H9 (cell line): ENCODE measurements at regions not wholly inside any gene's neighbourhood (a gene's known extent, or its start where the extent isn't known, plus 50 kb on each side); places are given as distances from the start of the nearest gene placed in this dataset.
A peak's percentile ranks its signal among the peaks of the same experiment; 100 is the strongest.

Source experiments
- DNase-seq: peaks from one replicate; pipeline ENCODE4 v3.0.0-alpha.2; 2017
- H2AFZ ChIP-seq: one replicate; pipeline ENCODE4 v1.6.1; 2013; ENCODE audit warnings: mild to moderate bottlenecking, low read length, control low read depth, moderate library complexity
- H2AK5ac ChIP-seq: 2 replicates; pipeline ENCODE4 v1.6.1; 2013; ENCODE audit warnings: low read length, control low read depth, mixed read lengths; ENCODE audit not compliant: insufficient read length
- H2BK120ac ChIP-seq: one replicate; pipeline ENCODE4 v1.6.1; 2013; ENCODE audit warnings: low read depth, mild to moderate bottlenecking, low read length, control low read depth, inconsistent platforms; ENCODE audit not compliant: poor library complexity, severe bottlenecking
- H2BK12ac ChIP-seq: 2 replicates; pipeline ENCODE4 v1.6.1; 2013; ENCODE audit warnings: low read length, control low read depth, mixed read lengths, low read depth; ENCODE audit not compliant: insufficient read length
- H2BK15ac ChIP-seq: 2 replicates; pipeline ENCODE4 v1.6.1; 2013; ENCODE audit warnings: low read depth, low read length, control low read depth
- H2BK20ac ChIP-seq: one replicate; pipeline ENCODE4 v1.6.1; 2013; ENCODE audit warnings: low read depth, mild to moderate bottlenecking, low read length, control low read depth, inconsistent platforms; ENCODE audit not compliant: poor library complexity, severe bottlenecking
- H2BK5ac ChIP-seq: 2 replicates; pipeline ENCODE4 v1.6.1; 2013; ENCODE audit warnings: low read length, control low read depth, mixed read lengths; ENCODE audit not compliant: insufficient read length
- H3K14ac ChIP-seq: 2 replicates; pipeline ENCODE4 v1.6.1; 2013; ENCODE audit warnings: low read length, control low read depth; ENCODE audit not compliant: insufficient read depth
- H3K18ac ChIP-seq: 2 replicates; pipeline ENCODE4 v1.6.1; 2013; ENCODE audit warnings: low read depth, mild to moderate bottlenecking, mixed read lengths, low read length, control low read depth; ENCODE audit not compliant: insufficient read length
- H3K23ac ChIP-seq: 2 replicates; pipeline ENCODE4 v1.6.1; 2013; ENCODE audit warnings: low read length, control low read depth, mixed read lengths, low read depth; ENCODE audit not compliant: insufficient read length
- H3K23me2 ChIP-seq: 2 replicates; pipeline ENCODE4 v1.6.1; 2013; ENCODE audit warnings: low read depth, mild to moderate bottlenecking, mixed read lengths, low read length, control low read depth; ENCODE audit not compliant: insufficient read length, poor library complexity, severe bottlenecking
- H3K27ac ChIP-seq: 2 replicates; pipeline ENCODE4 v1.5.1; 2013; ENCODE audit warnings: low read length, control low read depth, mixed read lengths, low read depth; ENCODE audit not compliant: insufficient read length
- H3K27me3 ChIP-seq: 2 replicates; pipeline ENCODE4 v1.6.1; 2013; ENCODE audit warnings: low read length, control low read depth, inconsistent platforms; ENCODE audit not compliant: insufficient read depth
- H3K4ac ChIP-seq: 2 replicates; pipeline ENCODE4 v1.6.1; 2013; ENCODE audit warnings: low read depth, mild to moderate bottlenecking, control low read depth, inconsistent platforms, low read length, moderate library complexity
- H3K4me1 ChIP-seq: 2 replicates; pipeline ENCODE4 v1.6.1; 2013; ENCODE audit warnings: low read length, control low read depth, inconsistent platforms; ENCODE audit not compliant: insufficient read depth
- H3K4me2 ChIP-seq: 2 replicates; pipeline ENCODE4 v1.6.1; 2013; ENCODE audit warnings: low read length, control low read depth, mixed read lengths; ENCODE audit not compliant: insufficient read length, insufficient read depth
- H3K56ac ChIP-seq: 2 replicates; pipeline ENCODE4 v1.6.1; 2013; ENCODE audit warnings: low read depth, mild to moderate bottlenecking, mixed read lengths, low read length, control low read depth; ENCODE audit not compliant: insufficient read length
- H3K79me1 ChIP-seq: 2 replicates; pipeline ENCODE4 v1.6.1; 2013; ENCODE audit warnings: low read depth, mild to moderate bottlenecking, moderate library complexity, low read length, control low read depth, inconsistent platforms; ENCODE audit not compliant: insufficient read depth, poor library complexity, severe bottlenecking
- H3K79me2 ChIP-seq: 2 replicates; pipeline ENCODE4 v1.6.1; 2013; ENCODE audit warnings: low read length, control low read depth, inconsistent platforms; ENCODE audit not compliant: insufficient read depth
- H3K9ac ChIP-seq: 2 replicates; pipeline ENCODE4 v1.6.1; 2013; ENCODE audit warnings: low read length, control low read depth, mixed read lengths; ENCODE audit not compliant: insufficient read length; ENCODE audit errors: extremely low read depth
- H3K9me3 ChIP-seq: one replicate; pipeline ENCODE4 v1.6.1; 2013; ENCODE audit warnings: low read depth, low read length, inconsistent platforms; ENCODE audit not compliant: control insufficient read depth
- H3T11ph ChIP-seq: one replicate; pipeline ENCODE4 v1.6.1; 2013; ENCODE audit warnings: mild to moderate bottlenecking, low read length, control low read depth, inconsistent platforms
- H4K20me1 ChIP-seq: one replicate; pipeline ENCODE4 v1.6.1; 2013; ENCODE audit not compliant: control insufficient read depth, insufficient read length, insufficient read depth
- H4K5ac ChIP-seq: 2 replicates; pipeline ENCODE4 v1.6.1; 2013; ENCODE audit warnings: low read depth, mild to moderate bottlenecking, mixed read lengths, low read length, control low read depth; ENCODE audit not compliant: insufficient read length
- H4K8ac ChIP-seq: replicated peaks from 2 replicates; pipeline ENCODE4 v1.6.1; 2013; ENCODE audit warnings: low read length, control low read depth, mixed read lengths, low read depth; ENCODE audit not compliant: insufficient read length
- H4K91ac ChIP-seq: 2 replicates; pipeline ENCODE4 v1.6.1; 2013; ENCODE audit warnings: low read depth, mild to moderate bottlenecking, moderate library complexity, mixed read lengths, low read length, control low read depth; ENCODE audit not compliant: insufficient read length
- H3K27ac Mint-ChIP-seq, 3 experiments: 2 replicates in 2 of 3; 3 replicates in 1 of 3; pipeline ENCODE4 v1.8.0; 2020 to 2021; ENCODE audit warnings: mixed read lengths in 3 of 3, mild to moderate bottlenecking in 1 of 3, moderate library complexity in 1 of 3
- H3K27me3 Mint-ChIP-seq: 2 replicates; pipeline ENCODE4 v1.8.0; 2021; ENCODE audit warnings: low read depth, mild to moderate bottlenecking, moderate library complexity, mixed read lengths
- H3K36me3 Mint-ChIP-seq, 3 experiments: 2 replicates in 2 of 3; 3 replicates in 1 of 3; pipeline ENCODE4 v1.8.0; 2020 to 2021; ENCODE audit warnings: low read depth in 3 of 3, mixed read lengths in 3 of 3; ENCODE audit not compliant: insufficient read depth in 1 of 3
- H3K4me1 Mint-ChIP-seq, 2 experiments: 2 replicates each; pipeline ENCODE4 v1.8.0; 2020; ENCODE audit warnings: mixed read lengths in 2 of 2
- H3K4me3 Mint-ChIP-seq, 2 experiments: 2 replicates in 1 of 2; 3 replicates in 1 of 2; pipeline ENCODE4 v1.8.0; 2020 to 2021; ENCODE audit warnings: mild to moderate bottlenecking in 2 of 2, mixed read lengths in 2 of 2, moderate library complexity in 1 of 2
- H3K9me3 Mint-ChIP-seq, 2 experiments: 2 replicates in 1 of 2; 3 replicates in 1 of 2; pipeline ENCODE4 v1.8.0; 2020; ENCODE audit warnings: mild to moderate bottlenecking in 2 of 2, mixed read lengths in 2 of 2, moderate library complexity in 1 of 2
- WGBS: extraction: QIAGEN DNeasy Blood & Tissue Kit; methylation state at CpG from one replicate; pipeline ENCODE4 v1.1.7; 2013; ENCODE audit warnings: missing lambda C conversion rate, low lambda C conversion rate, mixed read lengths; ENCODE audit not compliant: insufficient read length; ENCODE audit errors: extremely low coverage; 5-methylcytosine and 5-hydroxymethylcytosine counted together
- TF ChIP-seq, protein P1 (sequence below): fragments of 200-600 bp; sonication (generic); conservative IDR thresholded peaks from 3 replicates; pipeline ENCODE4 v1.8.0; 2021; ENCODE audit warnings: antibody characterized with exemption, mild to moderate bottlenecking

DNA sequence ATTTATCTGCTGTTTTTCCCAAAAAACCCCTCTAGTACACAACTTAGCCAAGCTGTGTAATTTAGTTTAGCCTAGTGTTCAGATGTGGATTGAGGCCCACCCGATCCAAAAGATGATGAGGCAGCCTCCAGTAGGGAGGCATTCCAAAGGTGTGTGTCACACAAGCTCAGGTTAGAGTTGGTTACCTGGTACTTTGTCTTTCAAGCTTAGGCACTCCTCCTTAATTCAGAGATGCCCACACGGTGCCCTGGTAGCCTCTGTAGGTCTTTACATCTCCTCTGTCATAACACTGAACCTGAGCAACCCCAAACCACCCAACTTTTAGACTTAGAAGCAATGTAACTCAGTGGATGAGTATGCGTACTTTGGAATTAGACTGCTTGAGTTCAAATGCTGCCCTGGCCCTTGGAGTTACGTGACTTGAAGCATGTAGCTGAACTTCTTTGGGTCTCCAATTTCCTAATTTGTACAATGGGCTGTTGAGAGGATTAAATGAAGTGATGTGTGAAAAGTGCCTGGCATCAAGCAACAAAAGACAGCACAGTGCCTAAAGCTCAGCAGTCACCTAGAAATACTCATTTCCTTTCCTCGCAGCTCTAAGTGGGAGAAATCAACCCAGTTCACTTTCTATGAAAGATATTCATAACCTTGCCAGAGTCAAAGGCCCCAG is 284.6 kb upstream of the RARB start:
- H3K27ac Mint-ChIP-seq = peak overlapping the region in 1 of 3 experiments; percentile 71; a peak in 1 of 7 replicates
- H3K27me3 Mint-ChIP-seq = no peaks in the 10 kb centered on the region
- Histone ChIP-seq H2BK120ac (no peak overlapping the region), H4K20me1 (no peaks in the 10 kb centered on the region), H3K9ac (no peak overlapping the region), H4K5ac (no peak overlapping the region), H3K14ac (no peak overlapping the region), H2BK5ac (no peak overlapping the region), H2BK15ac (no peak overlapping the region), H3K23ac (no peak overlapping the region), H2BK20ac (no peak overlapping the region), H3K56ac (no peak overlapping the region), H3K4me1 (no peaks in the 10 kb centered on the region; the same call in 1 of the 2 replicates), H3K18ac (no peak overlapping the region), H3K79me2 (no peaks in the 10 kb centered on the region), H3K4ac (no peak overlapping the region), H3T11ph (no peak overlapping the region), H3K27ac (no peak overlapping the region), H3K9me3 (no peaks in the 10 kb centered on the region), H2BK12ac (no peak overlapping the region), H4K8ac (no peak overlapping the region), H3K79me1 (no peaks in the 10 kb centered on the region), H3K23me2 (no peaks in the 10 kb centered on the region), H2AK5ac (no peak overlapping the region), H3K4me2 (no peak overlapping the region), H2AFZ (no peak overlapping the region), H3K27me3 (no peaks in the 10 kb centered on the region), H4K91ac (no peak overlapping the region)
- TF ChIP-seq, protein P1, sequence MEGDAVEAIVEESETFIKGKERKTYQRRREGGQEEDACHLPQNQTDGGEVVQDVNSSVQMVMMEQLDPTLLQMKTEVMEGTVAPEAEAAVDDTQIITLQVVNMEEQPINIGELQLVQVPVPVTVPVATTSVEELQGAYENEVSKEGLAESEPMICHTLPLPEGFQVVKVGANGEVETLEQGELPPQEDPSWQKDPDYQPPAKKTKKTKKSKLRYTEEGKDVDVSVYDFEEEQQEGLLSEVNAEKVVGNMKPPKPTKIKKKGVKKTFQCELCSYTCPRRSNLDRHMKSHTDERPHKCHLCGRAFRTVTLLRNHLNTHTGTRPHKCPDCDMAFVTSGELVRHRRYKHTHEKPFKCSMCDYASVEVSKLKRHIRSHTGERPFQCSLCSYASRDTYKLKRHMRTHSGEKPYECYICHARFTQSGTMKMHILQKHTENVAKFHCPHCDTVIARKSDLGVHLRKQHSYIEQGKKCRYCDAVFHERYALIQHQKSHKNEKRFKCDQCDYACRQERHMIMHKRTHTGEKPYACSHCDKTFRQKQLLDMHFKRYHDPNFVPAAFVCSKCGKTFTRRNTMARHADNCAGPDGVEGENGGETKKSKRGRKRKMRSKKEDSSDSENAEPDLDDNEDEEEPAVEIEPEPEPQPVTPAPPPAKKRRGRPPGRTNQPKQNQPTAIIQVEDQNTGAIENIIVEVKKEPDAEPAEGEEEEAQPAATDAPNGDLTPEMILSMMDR = no peak
- H3K4me1 Mint-ChIP-seq = peaks cover 3 to 17% of the 10 kb centered on the region in 2 experiments; a peak in 3 of 4 replicates
- no CpG with 5 or more reads among the region's 5 CpGs for WGBS
- peaks cover 0 to 2% of the 10 kb centered on the region in 2 experiments; a peak in 2 of 5 replicates for H3K9me3 Mint-ChIP-seq
- H3K36me3 Mint-ChIP-seq = peaks cover 0 to 12% (median 0%) of the 10 kb centered on the region in 3 experiments; a peak in 2 of 7 replicates
- no peak overlapping the region for H3K4me3 Mint-ChIP-seq
- peak; percentile 63 for DNase-seq
